A549 (cell line): ENCODE measurements at regions not wholly inside any gene's neighbourhood (a gene's known extent, or its start where the extent isn't known, plus 50 kb on each side); places are given as distances from the start of the nearest gene placed in this dataset.

Source experiments
- ATAC-seq, 2 experiments: fragments of 200-7000 bp in 1 of 2; fragments of >200 bp in 1 of 2; cut with Nextera tagmentation in 1 of 2; cut with Tn5 transposase in 1 of 2; 3 replicates each; pipeline versions ENCODE4 v1.8.0 to v1.9.1; 2018 to 2020; ENCODE audit warnings: mild to moderate bottlenecking in 1 of 2, moderate library complexity in 1 of 2
- CTCF ChIA-PET: fragments of 300-600 bp; sonication (Branson Sonifier 250); formaldehyde crosslinking; extraction: SDS; loops from one replicate; lab custom pipeline; 2021; ENCODE audit warnings: antibody characterized with exemption, inconsistent platforms; lab: Yijun Ruan, JAX
- POLR2A ChIA-PET: fragments of 350-600 bp; formaldehyde crosslinking; extraction: SDS; loops from one replicate; lab custom pipeline; 2021; ENCODE audit warnings: antibody characterized with exemption, inconsistent platforms; lab: Yijun Ruan, JAX
- DNase-seq, 2 experiments: peaks; one replicate each; pipeline versions ENCODE4 v3.0.0 to v3.0.0-alpha.2; 2011 to 2016; ENCODE audit warnings: low read depth in 1 of 2, low spot score in 1 of 2
- FAIRE-seq: peaks from 2 replicates; lab custom pipeline; 2011; peaks lifted over from hg19 to GRCh38; lab: Jason Lieb, UNC
- H3K27ac ChIP-seq, 2 experiments: fragments of >200 bp; sonication (Bioruptor Twin); formaldehyde crosslinking; 3 replicates each; pipeline ENCODE4 v1.5.1; 2016 to 2017
- H3K4me1 ChIP-seq: fragments of >200 bp; sonication (Bioruptor Twin); formaldehyde crosslinking; 3 replicates; pipeline ENCODE4 v1.6.1; 2016
- H3K4me2 ChIP-seq: fragments of >200 bp; sonication (Bioruptor Twin); formaldehyde crosslinking; 3 replicates; pipeline ENCODE4 v1.6.1; 2016
- H3K4me3 ChIP-seq: fragments of >200 bp; sonication (Bioruptor Twin); formaldehyde crosslinking; 3 replicates; pipeline ENCODE4 v1.5.1; 2016
- H3K9me3 ChIP-seq: fragments of >200 bp; sonication (Bioruptor Twin); formaldehyde crosslinking; 3 replicates; pipeline ENCODE4 v1.6.1; 2016
- ATOH8 ChIP-seq: fragments of 250-450 bp; sonication (Bioruptor Pico); IDR thresholded peaks from 2 replicates; pipeline ENCODE4 v1.5.0; 2020; ENCODE audit warnings: low read depth, mild to moderate bottlenecking, moderate library complexity
- BCL3 ChIP-seq: fragments of >200 bp; sonication (Bioruptor Twin); formaldehyde crosslinking; IDR thresholded peaks from 3 replicates; pipeline ENCODE4 v1.6.1; 2016
- BHLHE40 ChIP-seq: IDR thresholded peaks from 2 replicates; pipeline ENCODE4 v1.6.1; 2012; ENCODE audit warnings: low read depth, low read length, inconsistent platforms
- CEBPB ChIP-seq, 2 experiments: fragments of >200 bp in 1 of 2; sonication (Bioruptor Twin) in 1 of 2; formaldehyde crosslinking in 1 of 2; IDR thresholded peaks; 2 replicates each; pipeline ENCODE4 v1.6.1; 2012 to 2016
- CHD2 ChIP-seq: fragments of 150-350 bp; IDR thresholded peaks from 2 replicates; pipeline ENCODE4 v1.6.1; 2014; ENCODE audit warnings: low read length; ENCODE audit not compliant: partially characterized antibody
- CHD4 ChIP-seq: fragments of 200-600 bp; sonication (generic); IDR thresholded peaks from 2 replicates; pipeline ENCODE4 v1.6.1; 2016; ENCODE audit warnings: antibody characterized with exemption, mild to moderate bottlenecking, borderline replicate concordance
- E2F6 ChIP-seq: IDR thresholded peaks from 2 replicates; pipeline ENCODE4 v1.6.1; 2012; ENCODE audit warnings: low read depth, borderline replicate concordance
- EHMT2 ChIP-seq: fragments of 200-600 bp; sonication (generic); IDR thresholded peaks from 2 replicates; pipeline ENCODE4 v1.6.1; 2016; ENCODE audit warnings: antibody characterized with exemption, low read depth, mild to moderate bottlenecking, moderate library complexity
- ELK1 ChIP-seq: fragments of 150-350 bp; IDR thresholded peaks from 2 replicates; pipeline ENCODE4 v1.6.1; 2014; ENCODE audit warnings: low read depth, mild to moderate bottlenecking, low read length
- EP300 ChIP-seq, 2 experiments: fragments of >200 bp; sonication (Bioruptor Twin); formaldehyde crosslinking; IDR thresholded peaks; 2 replicates in 1 of 2; 3 replicates in 1 of 2; pipeline ENCODE4 v1.6.1; 2016 to 2017
- GATA3 ChIP-seq: IDR thresholded peaks from 2 replicates; pipeline ENCODE4 v1.6.1; 2012; ENCODE audit warnings: borderline replicate concordance
- HDAC2 ChIP-seq: fragments of 200-600 bp; sonication (generic); IDR thresholded peaks from 2 replicates; pipeline ENCODE4 v1.6.1; 2016
- HEYL ChIP-seq: fragments of 250-450 bp; sonication (Bioruptor Pico); IDR thresholded peaks from 2 replicates; pipeline ENCODE4 v1.8.0; 2021; ENCODE audit warnings: mild to moderate bottlenecking, moderate library complexity
- JUN ChIP-seq, 2 experiments: fragments of >200 bp; sonication (Bioruptor Twin); formaldehyde crosslinking; IDR thresholded peaks; 2 replicates in 1 of 2; 3 replicates in 1 of 2; pipeline ENCODE4 v1.6.1; 2016 to 2017
- KDM1A ChIP-seq: fragments of 200-600 bp; sonication (generic); IDR thresholded peaks from 2 replicates; pipeline ENCODE4 v1.6.1; 2016; ENCODE audit warnings: low read depth, mild to moderate bottlenecking
- KDM5A ChIP-seq: fragments of 200-600 bp; sonication (generic); IDR thresholded peaks from 2 replicates; pipeline ENCODE4 v1.6.1; 2016; ENCODE audit warnings: antibody characterized with exemption, mild to moderate bottlenecking
- POLR2AphosphoS2 ChIP-seq: conservative IDR thresholded peaks from 2 replicates; pipeline ENCODE4 v1.6.1; 2012; ENCODE audit warnings: low read length, improper control_type of control experiment, inconsistent platforms
- RNF2 ChIP-seq: fragments of 200-600 bp; sonication (generic); IDR thresholded peaks from 2 replicates; pipeline ENCODE4 v1.6.1; 2016; ENCODE audit warnings: low read depth, mild to moderate bottlenecking, antibody characterized with exemption, moderate library complexity, borderline replicate concordance
- SREBF2 ChIP-seq: fragments of 450-650 bp; IDR thresholded peaks from 2 replicates; pipeline ENCODE4 v1.6.1; 2014; ENCODE audit warnings: mild to moderate bottlenecking, moderate library complexity
- ZC3H11A ChIP-seq: fragments of 450-650 bp; IDR thresholded peaks from 2 replicates; pipeline ENCODE4 v1.6.1; 2014; ENCODE audit warnings: antibody characterized with exemption, mild to moderate bottlenecking
- ZSCAN20 ChIP-seq: fragments of 250-450 bp; sonication (Bioruptor Pico); IDR thresholded peaks from 2 replicates; pipeline ENCODE4 v1.8.0; 2022; ENCODE audit warnings: mild to moderate bottlenecking, moderate library complexity
- WGBS: methylation state at CpG from one replicate; pipeline ENCODE4 v1.1.6; 2017; ENCODE audit errors: missing lambda C conversion rate; 5-methylcytosine and 5-hydroxymethylcytosine counted together

GRCh38 chr6:4580361-4580760 is 195.8 kb upstream of the CDYL start (continued):
- TF ChIP-seq ELK1 = no peak

- Histone ChIP-seq H3K27ac (peak overlapping the region; percentile 44 to 70; a peak in 5 of 6 replicates), H3K4me1 (peaks cover 22% of the 10 kb centered on the region; the same call in 2 of the 3 replicates), H3K9me3 (no peaks in the 10 kb centered on the region), H3K4me3 (no peak overlapping the region), H3K4me2 (peak overlapping the region; percentile 68)
- CTCF ChIA-PET = no interaction called here
- peak in 1 of 2 experiments; percentile 60 for DNase-seq
- WGBS = 5% methylated on average over 2 of the region's 2 CpGs
- POLR2A ChIA-PET = no interaction called here
- TF ChIP-seq CEBPB (IDR thresholded peaks at IDR 0.05) (peak; percentile 35 to 72; a peak in 3 of 4 replicates), GATA3 (0 out of 2 replicates have a peak, but pooled peaks have one; percentile 26), CHD2 (no peak)
- no peak for FAIRE-seq
- peak in 1 of 2 experiments; percentile 70; a peak in 2 of 6 replicates for ATAC-seq
Observed at GRCh38 chr6:4577406-4577805, 198.8 kb upstream of the CDYL start.

- ATAC-seq (no peak), FAIRE-seq (no peak), DNase-seq (no peak)
- peaks cover 13% of the 10 kb centered on the region; the same call in 2 of the 3 replicates for H3K4me1 ChIP-seq
- peak overlapping the region in 1 of 2 experiments; percentile 33; a peak in 1 of 6 replicates for H3K27ac ChIP-seq
- POLR2A ChIA-PET = no interaction called here
- no peak overlapping the region for H3K4me2 ChIP-seq
- H3K9me3 ChIP-seq = peaks cover 8% of the 10 kb centered on the region; the same call in 1 of the 3 replicates
- TF ChIP-seq ZSCAN20 = no peak
- no peak for TF ChIP-seq BHLHE40
- no peak for TF ChIP-seq CEBPB (IDR thresholded peaks at IDR 0.05)
- TF ChIP-seq EHMT2 = no peak
- TF ChIP-seq ATOH8 (CRISPR knock-in tag) = no peak
- TF ChIP-seq POLR2AphosphoS2 = no peak
- TF ChIP-seq KDM1A = no peak
- no peak for TF ChIP-seq EP300 (IDR thresholded peaks at IDR 0.05)
- TF ChIP-seq JUN (IDR thresholded peaks at IDR 0.05) = no peak
- TF ChIP-seq ZC3H11A = no peak
- TF ChIP-seq HEYL (CRISPR knock-in tag) = no peak
- TF ChIP-seq HDAC2 = no peak
- no peak for TF ChIP-seq BCL3
- TF ChIP-seq RNF2 = no peak
- TF ChIP-seq E2F6 = no peak
- TF ChIP-seq CHD4 = no peak
- no peak for TF ChIP-seq SREBF2
- TF ChIP-seq KDM5A = no peak
- 79% methylated on average over 5 of the region's 5 CpGs for WGBS
- CTCF ChIA-PET = no interaction called here
- no peak overlapping the region for H3K4me3 ChIP-seq
Observed at GRCh38 chr6:4575714-4576113, 200.5 kb upstream of the CDYL start.
